OCI-LY1 (cell line): ENCODE measurements at regions not wholly inside any gene's neighbourhood (a gene's known extent, or its start where the extent isn't known, plus 50 kb on each side); places are given as distances from the start of the nearest gene placed in this dataset.

Experiments
- H2AFZ ChIP-seq: fragments of 200-600 bp; sonication (generic), shearing (Covaris generic); 2 replicates; pipeline ENCODE4 v1.6.0; 2014; ENCODE audit warnings: antibody characterized with exemption, mild to moderate bottlenecking, low read length
- H3F3A ChIP-seq: fragments of 200-600 bp; sonication (generic), shearing (Covaris generic); 2 replicates; pipeline ENCODE4 v1.6.0; 2014; ENCODE audit warnings: mild to moderate bottlenecking, antibody characterized with exemption, low read length, moderate library complexity; ENCODE audit not compliant: insufficient read depth
- H3K27ac ChIP-seq: fragments of 200-600 bp; sonication (generic); 2 replicates; pipeline ENCODE4 v1.5.1; 2014; ENCODE audit warnings: low read length, mixed run types, mild to moderate bottlenecking, low read depth; ENCODE audit not compliant: poor library complexity, severe bottlenecking
- H3K27me3 ChIP-seq: fragments of 200-600 bp; sonication (generic); 2 replicates; pipeline ENCODE4 v1.6.0; 2014; ENCODE audit warnings: antibody characterized with exemption, mild to moderate bottlenecking, low read length, moderate library complexity; ENCODE audit not compliant: insufficient read depth
- H3K36me3 ChIP-seq: fragments of 200-600 bp; sonication (generic); 2 replicates; pipeline ENCODE4 v1.6.1; 2014; ENCODE audit warnings: mild to moderate bottlenecking, antibody characterized with exemption, low read length, moderate library complexity, mixed read lengths; ENCODE audit not compliant: insufficient read depth
- H3K4me1 ChIP-seq: fragments of 200-600 bp; sonication (generic); 2 replicates; pipeline ENCODE4 v1.5.1; 2014; ENCODE audit warnings: mild to moderate bottlenecking, low read length, moderate library complexity; ENCODE audit not compliant: insufficient read depth, severe bottlenecking
- H3K4me2 ChIP-seq: fragments of 200-600 bp; sonication (generic), shearing (Covaris generic); 2 replicates; pipeline ENCODE4 v1.6.1; 2014; ENCODE audit warnings: low read length
- H3K4me3 ChIP-seq: fragments of 200-600 bp; sonication (generic); 2 replicates; pipeline ENCODE4 v1.5.1; 2014; ENCODE audit warnings: low read length, low read depth, mild to moderate bottlenecking, mixed read lengths; ENCODE audit not compliant: poor library complexity, severe bottlenecking
- H3K79me2 ChIP-seq: fragments of 200-600 bp; shearing (Covaris generic); 2 replicates; pipeline ENCODE4 v1.6.1; 2016; ENCODE audit warnings: mixed run types, low read length, mixed read lengths; ENCODE audit not compliant: insufficient read depth
- H3K9ac ChIP-seq: fragments of 200-600 bp; sonication (generic), shearing (Covaris generic); 2 replicates; pipeline ENCODE4 v1.6.1; 2014; ENCODE audit warnings: mild to moderate bottlenecking, low read length, mixed read lengths
- H3K9me2 ChIP-seq: fragments of 200-600 bp; sonication (generic), shearing (Covaris generic); 2 replicates; pipeline ENCODE4 v1.6.1; 2014; ENCODE audit warnings: low read depth, mild to moderate bottlenecking, low read length, mixed read lengths
- H3K9me3 ChIP-seq: fragments of 200-600 bp; shearing (Covaris generic); 2 replicates; pipeline ENCODE4 v1.6.1; 2014; ENCODE audit warnings: low read length, mixed read lengths
- H4K20me1 ChIP-seq: fragments of 200-600 bp; sonication (generic), shearing (Covaris generic); 2 replicates; pipeline ENCODE4 v1.6.0; 2016; ENCODE audit warnings: mild to moderate bottlenecking, low read length; ENCODE audit not compliant: insufficient read depth
- EZH2 ChIP-seq: fragments of 200-600 bp; sonication (generic), shearing (Covaris generic); IDR thresholded peaks from 2 replicates; pipeline ENCODE4 v1.8.0; 2017; ENCODE audit warnings: borderline replicate concordance, mixed run types, mild to moderate bottlenecking, antibody characterized with exemption, low read length, moderate library complexity, mixed read lengths
- TF ChIP-seq, protein P1 (sequence below): fragments of 200-600 bp; sonication (generic), shearing (Covaris generic); IDR thresholded peaks from 2 replicates; pipeline ENCODE4 v1.5.1; 2017; ENCODE audit warnings: mild to moderate bottlenecking, antibody characterized with exemption, low read length, moderate library complexity, mixed read lengths

GRCh38 chr15:70339571-70340493, 242.1 kb upstream of the TLE3 start:
- peaks cover 3% of the 10 kb centered on the region for H3K9me3 ChIP-seq
- no peak overlapping the region for H3K4me2 ChIP-seq
- H3K36me3 ChIP-seq = no peaks in the 10 kb centered on the region; the same call in 1 of the 2 replicates
- H3F3A ChIP-seq = no peaks in the 10 kb centered on the region
- H2AFZ ChIP-seq = no peak overlapping the region
- H3K79me2 ChIP-seq = no peaks in the 10 kb centered on the region
- H3K4me3 ChIP-seq = no peak overlapping the region
- H3K27me3 ChIP-seq = peaks cover 8% of the 10 kb centered on the region; the same call in 1 of the 2 replicates
- TF ChIP-seq, protein P1, sequence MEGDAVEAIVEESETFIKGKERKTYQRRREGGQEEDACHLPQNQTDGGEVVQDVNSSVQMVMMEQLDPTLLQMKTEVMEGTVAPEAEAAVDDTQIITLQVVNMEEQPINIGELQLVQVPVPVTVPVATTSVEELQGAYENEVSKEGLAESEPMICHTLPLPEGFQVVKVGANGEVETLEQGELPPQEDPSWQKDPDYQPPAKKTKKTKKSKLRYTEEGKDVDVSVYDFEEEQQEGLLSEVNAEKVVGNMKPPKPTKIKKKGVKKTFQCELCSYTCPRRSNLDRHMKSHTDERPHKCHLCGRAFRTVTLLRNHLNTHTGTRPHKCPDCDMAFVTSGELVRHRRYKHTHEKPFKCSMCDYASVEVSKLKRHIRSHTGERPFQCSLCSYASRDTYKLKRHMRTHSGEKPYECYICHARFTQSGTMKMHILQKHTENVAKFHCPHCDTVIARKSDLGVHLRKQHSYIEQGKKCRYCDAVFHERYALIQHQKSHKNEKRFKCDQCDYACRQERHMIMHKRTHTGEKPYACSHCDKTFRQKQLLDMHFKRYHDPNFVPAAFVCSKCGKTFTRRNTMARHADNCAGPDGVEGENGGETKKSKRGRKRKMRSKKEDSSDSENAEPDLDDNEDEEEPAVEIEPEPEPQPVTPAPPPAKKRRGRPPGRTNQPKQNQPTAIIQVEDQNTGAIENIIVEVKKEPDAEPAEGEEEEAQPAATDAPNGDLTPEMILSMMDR = no peak
- no peak for TF ChIP-seq EZH2
- no peaks in the 10 kb centered on the region for H3K4me1 ChIP-seq
- no peak overlapping the region for H3K9ac ChIP-seq
- H3K9me2 ChIP-seq = no peaks in the 10 kb centered on the region
- H4K20me1 ChIP-seq = no peaks in the 10 kb centered on the region
- H3K27ac ChIP-seq = no peak overlapping the region

DNA sequence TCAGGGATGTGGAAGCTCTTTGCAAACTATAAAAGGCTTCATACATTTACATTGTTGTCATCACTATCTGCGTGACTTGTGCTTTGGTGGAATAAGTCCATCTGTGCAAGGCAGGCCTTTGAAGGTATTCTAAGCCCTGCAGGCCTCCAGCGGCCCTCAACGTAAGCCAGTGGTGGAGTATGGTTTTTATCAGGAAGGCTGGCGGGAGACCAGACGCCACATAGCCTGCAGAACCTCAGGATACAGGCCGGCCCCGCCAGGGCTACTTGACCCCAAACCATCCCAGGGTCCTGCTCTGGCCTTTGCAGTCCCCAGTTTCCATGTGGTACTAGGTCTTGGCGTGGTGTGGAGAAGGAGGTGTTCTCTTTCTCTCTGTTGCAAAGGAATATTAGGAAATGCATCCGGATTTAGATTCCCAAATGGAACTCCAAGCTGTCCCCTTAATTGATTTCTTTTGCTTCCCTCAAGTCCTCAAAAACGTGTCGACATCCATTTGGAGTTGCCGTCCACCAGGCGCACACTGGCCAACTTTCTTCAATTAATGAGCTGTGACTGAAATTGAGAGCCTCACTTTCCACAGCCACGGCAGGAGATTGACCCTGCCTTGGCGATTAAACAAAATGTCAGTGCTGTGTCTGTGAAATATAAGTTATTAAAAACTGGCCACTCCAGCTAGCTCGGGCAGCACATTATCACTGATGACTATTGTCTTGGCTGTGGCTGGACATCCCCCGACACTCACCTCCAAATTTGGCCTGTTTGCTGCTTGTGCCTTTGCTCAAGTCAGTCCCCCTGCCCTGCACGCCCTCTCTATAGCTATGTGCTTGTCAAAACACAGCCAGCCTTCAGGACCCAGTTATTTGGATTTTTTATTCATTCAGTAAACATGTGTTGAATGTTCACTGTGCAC, 239.8 kb upstream of the TLE3 start:
- peaks cover 13% of the 10 kb centered on the region for H3K9me3 ChIP-seq
- no peak overlapping the region for H3K27ac ChIP-seq
- no peak overlapping the region for H3K4me3 ChIP-seq
- no peak overlapping the region for H2AFZ ChIP-seq
- H3K9me2 ChIP-seq = no peaks in the 10 kb centered on the region
- no peak overlapping the region for H3K4me2 ChIP-seq
- no peaks in the 10 kb centered on the region for H3K4me1 ChIP-seq
- H3K9ac ChIP-seq = no peak overlapping the region
- H3K79me2 ChIP-seq = no peaks in the 10 kb centered on the region
- H4K20me1 ChIP-seq = no peaks in the 10 kb centered on the region
- no peak for TF ChIP-seq EZH2
- TF ChIP-seq, protein P1 = no peak
- peaks cover 10% of the 10 kb centered on the region; the same call in 1 of the 2 replicates for H3K27me3 ChIP-seq
- no peaks in the 10 kb centered on the region for H3F3A ChIP-seq
- no peaks in the 10 kb centered on the region; the same call in 1 of the 2 replicates for H3K36me3 ChIP-seq

DNA sequence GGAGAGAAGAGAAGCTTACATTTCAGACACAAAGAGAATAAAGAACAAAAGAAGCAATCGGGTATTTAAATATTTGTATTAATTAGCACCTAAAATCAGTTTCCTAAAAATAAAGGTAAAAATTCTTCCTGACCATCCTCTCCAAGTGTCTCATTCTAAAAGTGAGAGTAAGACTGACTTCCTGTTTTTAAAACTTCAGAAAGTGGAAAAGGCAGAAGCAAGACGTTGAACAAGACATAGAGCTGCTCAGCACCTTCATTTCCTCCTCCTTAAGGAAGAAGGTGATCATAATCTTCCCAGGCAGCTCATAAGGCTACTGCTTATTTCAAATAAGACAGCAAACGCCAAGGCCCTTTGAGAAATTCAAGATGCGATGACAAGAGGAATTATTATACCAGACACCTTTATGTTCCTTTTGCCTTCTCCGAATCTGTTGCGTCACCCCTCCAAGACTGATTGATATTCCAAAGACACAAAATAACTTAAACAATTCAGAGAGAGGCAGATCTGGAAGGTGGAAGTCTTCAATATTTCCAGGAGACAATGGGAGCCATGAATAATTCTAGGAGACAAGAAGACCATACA, 238.8 kb upstream of the TLE3 start:
- H3K9me2 ChIP-seq = no peaks in the 10 kb centered on the region

More for the DNA sequence above, 238.8 kb upstream of the TLE3 start:
- H2AFZ ChIP-seq = no peak overlapping the region
- peaks cover 10% of the 10 kb centered on the region; the same call in 1 of the 2 replicates for H3K27me3 ChIP-seq
- no peaks in the 10 kb centered on the region for H3K4me1 ChIP-seq
- no peaks in the 10 kb centered on the region for H3K79me2 ChIP-seq
- TF ChIP-seq, protein P1 = no peak
- no peak for TF ChIP-seq EZH2
- no peak overlapping the region for H3K4me2 ChIP-seq
- H3K9ac ChIP-seq = no peak overlapping the region
- H3K9me3 ChIP-seq = peaks cover 13% of the 10 kb centered on the region
- H3F3A ChIP-seq = no peaks in the 10 kb centered on the region
- H3K27ac ChIP-seq = no peak overlapping the region
- no peaks in the 10 kb centered on the region for H4K20me1 ChIP-seq
- H3K36me3 ChIP-seq = no peaks in the 10 kb centered on the region; the same call in 1 of the 2 replicates
- no peak overlapping the region for H3K4me3 ChIP-seq
